ENCODE measurements at regions not wholly inside any gene's neighbourhood (a gene's known extent, or its start where the extent isn't known, plus 50 kb on each side); places are given as distances from the start of the nearest gene placed in this dataset.
A peak's percentile ranks its signal among the peaks of the same experiment; 100 is the strongest.

GRCh38 chr12:66905201-66905600, 226.3 kb upstream of the GRIP1 start:
- no peak for ATAC-seq
- no peaks in the 10 kb centered on the region for H3K9me3 Mint-ChIP-seq
- no peaks in the 10 kb centered on the region for H3K36me3 ChIP-seq (ENCODE audit: control insufficient read depth, insufficient read depth, low read length)
- no peak for DNase-seq
- no peak overlapping the region for H3K27ac Mint-ChIP-seq
- H3K4me3 Mint-ChIP-seq, result no peak overlapping the region
- no peak overlapping the region for H3K4me3 ChIP-seq (ENCODE audit: low read length)
- peaks cover 17 to 21% of the 10 kb centered on the region in 2 donors for H3K4me1 Mint-ChIP-seq
- no peak for TF ChIP-seq CTCF (IDR thresholded peaks at IDR 0.05)
- H3K9me3 ChIP-seq (ENCODE audit: control insufficient read depth, insufficient read depth, low read length), result no peaks in the 10 kb centered on the region
- H3K27me3 Mint-ChIP-seq (ENCODE audit: low read depth in 2 of 2), result no peaks in the 10 kb centered on the region
- H3K27ac ChIP-seq (ENCODE audit: low read length), result no peak overlapping the region
- H3K27me3 ChIP-seq (ENCODE audit: control insufficient read depth, insufficient read depth, low read length), result no peaks in the 10 kb centered on the region
- H3K4me1 ChIP-seq (ENCODE audit: control insufficient read depth, insufficient read depth, low read length), result peaks cover 5% of the 10 kb centered on the region
- no peaks in the 10 kb centered on the region for H3K36me3 Mint-ChIP-seq
- intact Hi-C loops (cut with micrococcal nuclease), result no loop called here

GRCh38 chr12:66910366-66910974, 231.6 kb upstream of the GRIP1 start:
- Mint-ChIP-seq H3K36me3 (no peaks in the 10 kb centered on the region), H3K4me3 (no peak overlapping the region), H3K27ac (no peak overlapping the region), H3K27me3 (ENCODE audit: low read depth in 2 of 2) (no peaks in the 10 kb centered on the region), H3K9me3 (no peaks in the 10 kb centered on the region), H3K4me1 (peaks cover 0 to 5% of the 10 kb centered on the region in 2 donors)
- 56% methylated on average over 5 of the region's 7 CpGs for WGBS (ENCODE audit: insufficient coverage)
- intact Hi-C loops (cut with micrococcal nuclease), result no loop called here
- Histone ChIP-seq H3K36me3 (ENCODE audit: control insufficient read depth, insufficient read depth, low read length) (no peaks in the 10 kb centered on the region), H3K4me3 (ENCODE audit: low read length) (no peak overlapping the region), H3K27ac (ENCODE audit: low read length) (no peak overlapping the region), H3K4me1 (ENCODE audit: control insufficient read depth, insufficient read depth, low read length) (peaks cover 2% of the 10 kb centered on the region), H3K9me3 (ENCODE audit: control insufficient read depth, insufficient read depth, low read length) (no peaks in the 10 kb centered on the region), H3K27me3 (ENCODE audit: control insufficient read depth, insufficient read depth, low read length) (no peaks in the 10 kb centered on the region)
- peak in 1 of 2 donors; percentile 26 for DNase-seq
- no peak for ATAC-seq
- TF ChIP-seq CTCF (IDR thresholded peaks at IDR 0.05), result no peak

GRCh38 chr12:66915306-66915904, 236.5 kb upstream of the GRIP1 start:
- no peak overlapping the region for H3K4me3 Mint-ChIP-seq
- TF ChIP-seq CTCF (IDR thresholded peaks at IDR 0.05), result no peak
- H3K27me3 ChIP-seq (ENCODE audit: control insufficient read depth, insufficient read depth, low read length), result no peaks in the 10 kb centered on the region
- DNase-seq (no peak), ATAC-seq (no peak)
- 91% methylated on average over 6 of the region's 6 CpGs for WGBS (ENCODE audit: insufficient coverage)
- H3K9me3 ChIP-seq (ENCODE audit: control insufficient read depth, insufficient read depth, low read length), result no peaks in the 10 kb centered on the region
- no peak overlapping the region for H3K4me3 ChIP-seq (ENCODE audit: low read length)
- H3K27ac Mint-ChIP-seq, result no peak overlapping the region
- no peaks in the 10 kb centered on the region for H3K36me3 ChIP-seq (ENCODE audit: control insufficient read depth, insufficient read depth, low read length)
- H3K4me1 ChIP-seq (ENCODE audit: control insufficient read depth, insufficient read depth, low read length), result no peaks in the 10 kb centered on the region
- H3K27me3 Mint-ChIP-seq (ENCODE audit: low read depth in 2 of 2), result no peaks in the 10 kb centered on the region
- H3K4me1 Mint-ChIP-seq, result peaks cover 0 to under 1% of the 10 kb centered on the region in 2 donors
- H3K9me3 Mint-ChIP-seq, result no peaks in the 10 kb centered on the region
- no peak overlapping the region for H3K27ac ChIP-seq (ENCODE audit: low read length)
- intact Hi-C loops (cut with micrococcal nuclease), result no loop called here
- no peaks in the 10 kb centered on the region for H3K36me3 Mint-ChIP-seq

DNA sequence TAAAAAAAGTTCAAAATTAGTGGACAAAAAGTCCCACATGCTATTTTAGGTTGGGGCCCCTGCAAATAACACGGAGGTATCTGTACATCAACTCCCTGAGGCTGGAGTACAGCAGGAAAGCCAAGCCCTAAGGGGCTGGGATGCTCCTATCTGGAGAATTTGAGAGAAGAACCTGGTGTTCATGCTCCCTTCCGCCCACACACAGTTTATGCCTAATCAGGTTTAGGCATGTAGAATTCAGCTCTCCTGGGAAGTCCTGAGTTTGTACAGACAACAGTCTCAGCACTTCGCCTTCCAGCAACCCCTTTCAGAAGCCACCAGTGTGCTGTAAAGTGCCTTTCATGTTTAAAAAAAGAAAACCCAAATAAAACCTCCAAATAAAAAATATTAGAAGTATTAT, 237.3 kb upstream of the GRIP1 start:
- H3K4me1 Mint-ChIP-seq, result no peaks in the 10 kb centered on the region
- no peaks in the 10 kb centered on the region for H3K36me3 ChIP-seq (ENCODE audit: control insufficient read depth, insufficient read depth, low read length)
- intact Hi-C loops (cut with micrococcal nuclease), result no loop called here
- H3K27ac ChIP-seq (ENCODE audit: low read length), result no peak overlapping the region
- no peak overlapping the region for H3K4me3 ChIP-seq (ENCODE audit: low read length)
- H3K9me3 Mint-ChIP-seq, result no peaks in the 10 kb centered on the region
- no peaks in the 10 kb centered on the region for H3K36me3 Mint-ChIP-seq
- TF ChIP-seq CTCF (IDR thresholded peaks at IDR 0.05), result no peak
- ATAC-seq (no peak), DNase-seq (no peak)
- H3K27me3 Mint-ChIP-seq (ENCODE audit: low read depth in 2 of 2), result no peaks in the 10 kb centered on the region
- H3K4me3 Mint-ChIP-seq, result no peak overlapping the region
- H3K27ac Mint-ChIP-seq, result no peak overlapping the region
- no peaks in the 10 kb centered on the region for H3K4me1 ChIP-seq (ENCODE audit: control insufficient read depth, insufficient read depth, low read length)
- 86% methylated on average over 3 of the region's 3 CpGs for WGBS (ENCODE audit: insufficient coverage)
- H3K9me3 ChIP-seq (ENCODE audit: control insufficient read depth, insufficient read depth, low read length), result no peaks in the 10 kb centered on the region
- no peaks in the 10 kb centered on the region for H3K27me3 ChIP-seq (ENCODE audit: control insufficient read depth, insufficient read depth, low read length)
